ENCODE measurements at regions not wholly inside any gene's neighbourhood (a gene's known extent, or its start where the extent isn't known, plus 50 kb on each side); places are given as distances from the start of the nearest gene placed in this dataset.
A peak's percentile ranks its signal among the peaks of the same experiment; 100 is the strongest.
"Not testable (repeated sequence)": the region's sequence is repeated elsewhere in the genome, so short reads cannot be mapped to it uniquely, and the experiment has no call there.

GRCh38 chr1:83395130-83395529 is 603.8 kb downstream of the TTLL7 start:
- not testable (repeated sequence) for H3K27ac ChIP-seq

- not testable (repeated sequence) for H3K27ac ChIP-seq
These were observed 612.0 kb downstream of the TTLL7 start for GRCh38 chr1:83386946-83387345.

DNA sequence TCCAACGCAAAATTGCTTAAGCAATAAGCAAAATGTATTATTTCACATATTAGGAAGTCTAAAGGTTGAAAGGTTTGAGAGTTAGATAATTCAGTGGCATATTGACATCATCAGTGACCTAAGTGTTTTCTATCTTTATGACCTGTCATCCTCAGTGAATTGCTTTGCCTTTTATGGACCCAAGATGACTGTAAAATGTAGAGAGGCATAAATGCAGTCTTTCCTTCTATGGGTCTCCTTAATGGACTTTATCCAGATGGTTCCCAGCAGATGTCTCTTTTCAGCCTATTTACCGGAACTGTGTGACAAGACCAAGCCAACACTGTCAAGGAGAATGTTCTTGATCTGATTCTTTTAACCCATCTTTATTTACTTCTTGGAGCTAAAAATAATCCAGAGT is 615.8 kb downstream of the TTLL7 start:
- not testable (repeated sequence) for H3K27ac ChIP-seq

DNA sequence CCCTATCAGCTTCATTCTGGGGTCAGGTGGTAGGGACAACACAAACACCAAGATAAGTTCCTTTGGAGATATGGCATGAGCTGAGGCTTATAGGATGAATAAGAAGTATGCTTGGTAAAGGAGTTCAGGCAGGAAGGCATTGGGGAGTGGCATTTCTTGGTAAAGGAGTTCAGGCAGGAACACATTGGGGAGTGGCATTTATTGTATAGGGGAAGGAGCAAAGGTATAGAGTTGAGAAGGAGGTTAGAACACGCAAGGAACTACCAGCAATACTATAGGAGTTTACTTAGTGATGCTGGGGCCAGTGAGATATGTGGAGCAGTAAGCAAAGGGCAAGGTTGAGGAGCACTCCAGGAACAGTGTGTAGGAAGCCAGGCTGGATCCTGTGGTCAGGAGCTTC is 625.9 kb downstream of the TTLL7 start:
- H3K27ac ChIP-seq: not testable (repeated sequence)

- not testable (repeated sequence) for H3K27ac ChIP-seq
These were observed 629.1 kb downstream of the TTLL7 start for GRCh38 chr1:83369853-83370252.

DNA sequence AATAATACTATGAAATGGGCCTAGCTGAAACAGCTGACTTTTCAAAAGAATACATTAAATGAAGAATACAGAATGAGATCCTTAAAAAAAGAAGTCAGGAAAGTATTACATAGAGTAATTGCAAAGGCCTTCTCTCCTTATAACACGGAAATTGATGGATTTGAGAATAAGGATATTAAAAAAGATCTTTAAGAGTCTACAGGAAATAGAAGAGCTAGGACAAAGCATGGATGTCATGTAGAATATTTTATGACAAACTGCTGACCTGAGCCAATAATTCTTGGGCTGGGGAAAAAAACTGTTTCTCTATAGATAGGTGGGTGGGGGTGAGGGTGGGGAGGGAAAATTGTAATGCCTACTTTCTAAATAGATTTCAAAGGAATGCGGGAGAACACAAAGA is 633.6 kb downstream of the TTLL7 start:
- not testable (repeated sequence) for H3K27ac ChIP-seq

DNA sequence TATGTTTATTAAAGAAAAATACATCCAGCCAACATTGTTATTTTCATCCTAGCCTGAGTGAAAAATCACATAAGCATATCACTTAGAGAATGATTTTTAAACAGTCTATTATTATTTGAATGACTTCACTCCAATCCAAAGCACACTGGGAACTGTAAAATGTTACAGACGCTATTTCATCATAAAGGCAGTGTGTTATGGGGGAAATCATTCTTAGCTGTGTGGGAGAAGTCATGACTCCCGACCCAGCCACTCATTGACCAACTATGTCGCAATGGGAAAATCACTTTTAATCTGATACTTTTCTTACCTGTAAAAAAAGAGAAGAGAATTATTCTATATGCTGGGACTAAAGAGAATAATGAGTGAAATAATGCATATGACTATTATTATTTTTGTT is 653.6 kb downstream of the TTLL7 start:
- not testable (repeated sequence) for H3K27ac ChIP-seq

GRCh38 chr1:83343767-83344166 is 655.2 kb downstream of the TTLL7 start:
- H3K27ac ChIP-seq: not testable (repeated sequence)

DNA sequence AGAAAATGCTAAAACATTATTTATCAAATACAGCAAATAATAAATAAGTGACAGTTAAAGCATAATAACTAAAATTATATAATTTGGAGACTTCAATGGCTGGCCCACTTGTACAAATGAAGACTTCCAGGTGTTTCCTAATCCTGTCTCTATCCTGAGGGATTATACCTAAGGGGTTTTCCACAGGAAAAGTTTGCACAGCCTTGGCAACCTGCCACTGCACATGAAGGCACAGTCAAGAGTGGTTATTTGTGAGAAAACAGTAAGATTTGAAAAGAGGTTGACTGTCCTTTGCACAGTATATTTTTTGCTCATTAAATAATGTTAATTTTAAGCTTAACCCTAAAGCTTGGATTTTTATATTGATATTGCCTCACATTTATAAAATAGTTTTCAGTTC is 655.9 kb downstream of the TTLL7 start:
- H3K27ac ChIP-seq: not testable (repeated sequence)

- H3K27ac ChIP-seq: not testable (repeated sequence)
These were observed 666.6 kb downstream of the TTLL7 start for GRCh38 chr1:83332308-83332707.

DNA sequence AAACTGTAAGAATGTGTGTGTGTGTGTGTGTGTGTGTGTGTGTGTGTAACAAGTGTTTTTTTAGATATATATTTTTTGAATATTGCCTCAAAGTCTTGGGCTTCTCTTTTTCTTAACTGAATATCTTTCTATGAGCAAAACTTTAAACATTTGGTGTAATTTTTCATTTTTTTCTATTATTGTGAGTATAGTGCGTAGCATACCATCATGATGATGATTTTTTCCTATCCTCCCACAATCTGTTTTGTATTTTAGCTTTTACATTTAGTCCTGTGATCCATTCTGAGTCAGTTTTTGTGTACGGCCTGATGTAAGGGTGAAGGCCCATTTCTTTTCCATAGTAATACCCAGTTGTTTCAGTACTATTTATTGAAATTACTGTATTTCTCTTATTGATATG is 680.6 kb downstream of the TTLL7 start:
- H3K27ac ChIP-seq: no peak overlapping the region
- no peak for TF ChIP-seq ZFX (IDR thresholded peaks at IDR 0.05)
- TF ChIP-seq, protein P1, sequence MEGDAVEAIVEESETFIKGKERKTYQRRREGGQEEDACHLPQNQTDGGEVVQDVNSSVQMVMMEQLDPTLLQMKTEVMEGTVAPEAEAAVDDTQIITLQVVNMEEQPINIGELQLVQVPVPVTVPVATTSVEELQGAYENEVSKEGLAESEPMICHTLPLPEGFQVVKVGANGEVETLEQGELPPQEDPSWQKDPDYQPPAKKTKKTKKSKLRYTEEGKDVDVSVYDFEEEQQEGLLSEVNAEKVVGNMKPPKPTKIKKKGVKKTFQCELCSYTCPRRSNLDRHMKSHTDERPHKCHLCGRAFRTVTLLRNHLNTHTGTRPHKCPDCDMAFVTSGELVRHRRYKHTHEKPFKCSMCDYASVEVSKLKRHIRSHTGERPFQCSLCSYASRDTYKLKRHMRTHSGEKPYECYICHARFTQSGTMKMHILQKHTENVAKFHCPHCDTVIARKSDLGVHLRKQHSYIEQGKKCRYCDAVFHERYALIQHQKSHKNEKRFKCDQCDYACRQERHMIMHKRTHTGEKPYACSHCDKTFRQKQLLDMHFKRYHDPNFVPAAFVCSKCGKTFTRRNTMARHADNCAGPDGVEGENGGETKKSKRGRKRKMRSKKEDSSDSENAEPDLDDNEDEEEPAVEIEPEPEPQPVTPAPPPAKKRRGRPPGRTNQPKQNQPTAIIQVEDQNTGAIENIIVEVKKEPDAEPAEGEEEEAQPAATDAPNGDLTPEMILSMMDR (conservative IDR thresholded peaks at IDR 0.05): no peak

GRCh38 chr1:83315446-83315845 is 683.5 kb downstream of the TTLL7 start:
- H3K27ac ChIP-seq: not testable (repeated sequence)

DNA sequence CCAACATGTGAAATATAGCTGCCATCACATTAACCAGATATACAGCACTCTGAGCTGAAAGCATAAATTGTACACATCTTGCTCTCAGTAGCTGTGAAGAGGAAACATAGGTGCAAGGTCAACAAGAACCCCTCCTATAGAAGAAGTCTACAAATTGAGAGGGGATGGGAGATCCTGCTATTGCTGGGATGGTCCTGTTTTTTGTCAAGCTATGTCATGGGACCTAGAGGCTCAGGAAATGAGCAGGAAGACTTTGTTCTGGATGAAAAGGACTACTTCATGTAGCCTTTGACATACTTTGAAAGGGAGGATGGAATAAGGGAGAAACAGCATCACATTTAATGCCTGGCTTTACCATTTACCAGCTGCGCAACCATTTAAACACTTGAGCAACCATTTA is 688.8 kb downstream of the TTLL7 start:
- H3K27ac ChIP-seq: not testable (repeated sequence)

- TF ChIP-seq, protein P1 (conservative IDR thresholded peaks at IDR 0.05): peak; percentile 19
- H3K27ac ChIP-seq: not testable (repeated sequence)
These were observed 689.9 kb downstream of the TTLL7 start for GRCh38 chr1:83309035-83309434.

GRCh38 chr1:83306811-83307210 is 692.1 kb downstream of the TTLL7 start:
- not testable (repeated sequence) for H3K27ac ChIP-seq

GRCh38 chr1:83295594-83295993 is 703.3 kb downstream of the TTLL7 start:
- not testable (repeated sequence) for H3K27ac ChIP-seq

- not testable (repeated sequence) for H3K27ac ChIP-seq
These were observed 711.5 kb downstream of the TTLL7 start for GRCh38 chr1:83287391-83287790.

DNA sequence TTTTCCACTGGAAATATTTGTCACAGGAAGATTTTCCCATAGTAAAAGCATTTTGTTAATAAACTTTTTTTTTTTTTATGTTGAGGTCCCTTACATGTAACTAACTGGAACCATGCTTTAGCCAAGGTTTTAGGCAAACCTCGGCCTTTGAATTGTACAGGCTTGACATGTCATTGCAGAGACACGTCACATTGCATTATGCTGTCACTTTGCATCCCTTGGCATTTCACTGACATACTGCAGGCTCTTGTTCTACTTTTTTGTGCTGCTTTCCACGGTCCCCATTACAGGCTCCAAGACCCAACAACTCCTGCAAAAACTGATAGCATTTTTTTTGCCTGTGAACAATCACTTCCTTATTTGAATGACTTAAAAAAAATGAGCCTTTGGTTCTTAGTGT is 724.3 kb downstream of the TTLL7 start:
- H3K27ac ChIP-seq: not testable (repeated sequence)

- H3K27ac ChIP-seq: not testable (repeated sequence)
These were observed 726.4 kb downstream of the TTLL7 start for GRCh38 chr1:83272484-83272883.

DNA sequence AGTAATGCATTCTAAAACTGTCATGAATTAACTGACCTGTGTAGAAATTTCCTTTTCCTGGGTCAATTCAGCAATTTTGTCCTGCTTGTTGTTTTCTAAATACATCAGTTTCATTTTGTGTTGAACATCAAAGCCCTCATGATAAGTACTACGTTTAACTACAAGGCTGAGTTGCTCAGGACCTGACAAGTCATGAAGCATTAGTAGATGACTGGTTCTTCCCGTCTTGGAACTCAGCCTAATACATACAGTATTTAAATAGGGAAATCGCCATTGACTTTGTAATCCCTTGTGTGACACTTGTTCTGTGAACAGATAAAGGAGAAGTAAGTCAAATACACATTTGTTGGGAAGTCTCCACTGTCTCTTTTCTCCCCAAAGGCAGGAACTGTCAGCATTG is 727.1 kb downstream of the TTLL7 start:
- H3K27ac ChIP-seq: not testable (repeated sequence)

- not testable (repeated sequence) for H3K27ac ChIP-seq
These were observed 728.1 kb downstream of the TTLL7 start for GRCh38 chr1:83270801-83271200.

DNA sequence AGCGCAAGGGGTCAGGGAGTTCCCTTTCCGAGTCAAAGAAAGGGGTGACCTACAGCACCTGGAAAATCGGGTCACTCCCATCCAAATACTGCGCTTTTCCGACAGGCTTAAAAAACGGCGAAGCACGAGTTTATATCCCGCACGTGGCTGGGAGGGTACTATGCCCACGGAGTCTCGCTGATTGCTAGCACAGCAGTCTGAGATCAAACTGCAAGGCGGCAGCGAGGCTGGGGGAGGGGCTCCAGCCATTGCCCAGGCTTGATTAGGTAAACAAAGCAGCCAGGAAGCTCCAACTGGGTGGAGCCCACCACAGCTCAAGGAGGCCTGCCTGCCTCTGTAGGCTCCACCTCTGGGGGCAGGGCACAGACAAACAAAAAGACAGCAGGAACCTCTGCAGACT is 735.1 kb downstream of the TTLL7 start:
- H3K27ac ChIP-seq: not testable (repeated sequence)

Measured in C4-2B (cell line).